Mesenchymal stem cell (in vitro differentiated cells and primary cell): ENCODE measurements at regions not wholly inside any gene's neighbourhood (a gene's known extent, or its start where the extent isn't known, plus 50 kb on each side); places are given as distances from the start of the nearest gene placed in this dataset.

Source experiments
- DNase-seq: peaks from one replicate; pipeline ENCODE4 v3.0.0-alpha.2; 2013
- H2AFZ ChIP-seq: one replicate; pipeline ENCODE4 v1.6.1; 2013; ENCODE audit warnings: low read depth, mild to moderate bottlenecking, control low read depth, inconsistent platforms, low read length, moderate library complexity
- H2AK5ac ChIP-seq: 2 replicates; pipeline ENCODE4 v1.6.1; 2013; ENCODE audit warnings: low read length, moderate library complexity, mild to moderate bottlenecking, inconsistent platforms; ENCODE audit not compliant: severe bottlenecking
- H2BK120ac ChIP-seq: one replicate; pipeline ENCODE4 v1.6.1; 2013; ENCODE audit warnings: low read depth, mild to moderate bottlenecking, inconsistent platforms, low read length, moderate library complexity
- H2BK12ac ChIP-seq, 2 experiments: one replicate each; pipeline ENCODE4 v1.6.1; 2013; ENCODE audit warnings: inconsistent platforms in 2 of 2, low read length in 2 of 2, mild to moderate bottlenecking in 2 of 2, moderate library complexity in 2 of 2, control low read depth in 1 of 2
- H2BK15ac ChIP-seq: one replicate; pipeline ENCODE4 v1.6.1; 2013; ENCODE audit warnings: mild to moderate bottlenecking, low read depth, inconsistent platforms; ENCODE audit not compliant: poor library complexity, severe bottlenecking
- H2BK5ac ChIP-seq: 2 replicates; pipeline ENCODE4 v1.6.1; 2013; ENCODE audit warnings: low read depth, mild to moderate bottlenecking, low read length, control low read depth, inconsistent platforms; ENCODE audit not compliant: poor library complexity, severe bottlenecking
- H3K14ac ChIP-seq, 2 experiments: one replicate each; pipeline ENCODE4 v1.6.1; 2013; ENCODE audit warnings: inconsistent platforms in 2 of 2, low read length in 2 of 2, control low read depth in 1 of 2, mild to moderate bottlenecking in 1 of 2, moderate library complexity in 1 of 2
- H3K18ac ChIP-seq, 2 experiments: one replicate each; pipeline ENCODE4 v1.6.1; 2013; ENCODE audit warnings: inconsistent platforms in 2 of 2, low read length in 2 of 2, control low read depth in 1 of 2, low read depth in 1 of 2, mild to moderate bottlenecking in 1 of 2
- H3K23ac ChIP-seq, 2 experiments: one replicate each; pipeline ENCODE4 v1.6.1; 2013; ENCODE audit warnings: inconsistent platforms in 2 of 2, low read length in 2 of 2, mild to moderate bottlenecking in 2 of 2, moderate library complexity in 2 of 2, control low read depth in 1 of 2
- H3K27ac ChIP-seq: 2 replicates; pipeline ENCODE4 v1.5.1; 2013; ENCODE audit warnings: mild to moderate bottlenecking, moderate library complexity, low read length, control low read depth, inconsistent platforms; ENCODE audit not compliant: poor library complexity, severe bottlenecking
- H3K27me3 ChIP-seq, 2 experiments: 2 replicates each; pipeline versions ENCODE4 v1.6.1 to v1.7.0; 2013; ENCODE audit warnings: low read length in 2 of 2, mild to moderate bottlenecking in 2 of 2, moderate library complexity in 2 of 2, control low read depth in 1 of 2, inconsistent platforms in 1 of 2; ENCODE audit not compliant: control insufficient read depth in 1 of 2, insufficient read depth in 1 of 2
- H3K36me3 ChIP-seq, 2 experiments: 2 replicates each; pipeline versions ENCODE4 v1.6.1 to v1.7.0; 2013; ENCODE audit warnings: low read length in 2 of 2, control low read depth in 1 of 2, inconsistent platforms in 1 of 2, low read depth in 1 of 2, mild to moderate bottlenecking in 1 of 2; ENCODE audit not compliant: insufficient read depth in 2 of 2, control insufficient read depth in 1 of 2
- H3K4ac ChIP-seq, 2 experiments: one replicate each; pipeline ENCODE4 v1.6.1; 2013; ENCODE audit warnings: inconsistent platforms in 2 of 2, low read length in 2 of 2, mild to moderate bottlenecking in 2 of 2, moderate library complexity in 2 of 2, control low read depth in 1 of 2, low read depth in 1 of 2
- H3K4me1 ChIP-seq: 2 replicates; pipeline ENCODE4 v1.6.1; 2013; ENCODE audit warnings: low read depth, low read length, control low read depth; ENCODE audit not compliant: control insufficient read depth, insufficient read depth
- H3K4me2 ChIP-seq: 2 replicates; pipeline ENCODE4 v1.6.1; 2013; ENCODE audit warnings: low read length, mild to moderate bottlenecking, inconsistent platforms; ENCODE audit not compliant: poor library complexity, severe bottlenecking
- H3K4me3 ChIP-seq, 2 experiments: 2 replicates each; pipeline versions ENCODE4 v1.5.1 to v1.7.0; 2013; ENCODE audit warnings: low read length in 2 of 2, mild to moderate bottlenecking in 2 of 2, control low read depth in 1 of 2, low read depth in 1 of 2; ENCODE audit not compliant: insufficient read depth in 1 of 2
- H3K79me1 ChIP-seq: replicated peaks from 2 replicates; pipeline ENCODE4 v1.6.1; 2013; ENCODE audit warnings: mild to moderate bottlenecking, control low read depth, low read length, inconsistent platforms; ENCODE audit not compliant: poor library complexity, severe bottlenecking
- H3K9ac ChIP-seq: 2 replicates; pipeline ENCODE4 v1.7.0; 2013; ENCODE audit warnings: mild to moderate bottlenecking, low read length, moderate library complexity
- H3K9me3 ChIP-seq: 2 replicates; pipeline ENCODE4 v1.7.0; 2013; ENCODE audit warnings: mild to moderate bottlenecking, low read length; ENCODE audit not compliant: control insufficient read depth
- H4K8ac ChIP-seq: one replicate; pipeline ENCODE4 v1.6.1; 2013; ENCODE audit warnings: inconsistent platforms, mild to moderate bottlenecking, low read length, moderate library complexity
- H4K91ac ChIP-seq: one replicate; pipeline ENCODE4 v1.6.1; 2013; ENCODE audit warnings: mild to moderate bottlenecking, low read length, inconsistent platforms
- WGBS: methylation state at CpG from one replicate; pipeline ENCODE4 v1.1.7; 2013; ENCODE audit warnings: mixed read lengths; 5-methylcytosine and 5-hydroxymethylcytosine counted together

GRCh38 chr6:137750297-137750696 lies 116.8 kb upstream of the TNFAIP3 start:
- Histone ChIP-seq H3K36me3 (no peaks in the 10 kb centered on the region), H3K18ac (no peak overlapping the region), H3K4ac (no peak overlapping the region), H3K4me1 (no peaks in the 10 kb centered on the region), H3K14ac (no peak overlapping the region), H3K27me3 (peaks cover 0 to 3% of the 10 kb centered on the region in 2 experiments), H3K4me2 (no peak overlapping the region), H3K9ac (no peak overlapping the region), H4K8ac (no peak overlapping the region), H3K23ac (no peak overlapping the region), H2BK5ac (no peak overlapping the region), H2AK5ac (no peak overlapping the region), H3K9me3 (no peaks in the 10 kb centered on the region), H3K79me1 (no peaks in the 10 kb centered on the region), H2BK15ac (no peak overlapping the region), H3K4me3 (no peak overlapping the region), H2BK120ac (no peak overlapping the region), H2BK12ac (no peak overlapping the region), H2AFZ (no peak overlapping the region), H3K27ac (no peak overlapping the region), H4K91ac (no peak overlapping the region)
- DNase-seq = no peak
- WGBS = 87% methylated on average over 4 of the region's 5 CpGs

- Histone ChIP-seq H2AFZ (no peak overlapping the region), H3K27me3 (peaks cover 0 to 3% of the 10 kb centered on the region in 2 experiments), H4K8ac (no peak overlapping the region), H3K27ac (no peak overlapping the region), H3K18ac (no peak overlapping the region), H3K4ac (no peak overlapping the region), H3K79me1 (no peaks in the 10 kb centered on the region), H2BK15ac (no peak overlapping the region), H3K36me3 (no peaks in the 10 kb centered on the region), H3K4me1 (no peaks in the 10 kb centered on the region), H2BK5ac (no peak overlapping the region), H3K23ac (no peak overlapping the region), H3K4me2 (no peak overlapping the region), H2BK120ac (no peak overlapping the region), H3K9me3 (no peaks in the 10 kb centered on the region), H3K14ac (no peak overlapping the region), H4K91ac (no peak overlapping the region), H2BK12ac (no peak overlapping the region), H2AK5ac (no peak overlapping the region), H3K4me3 (no peak overlapping the region), H3K9ac (no peak overlapping the region)
- 91% methylated on average over 6 of the region's 8 CpGs for WGBS
- DNase-seq = no peak
Observed at GRCh38 chr6:137751768-137752560, 115.1 kb upstream of the TNFAIP3 start.

- Histone ChIP-seq H3K4me3 (no peak overlapping the region), H3K4ac (no peak overlapping the region), H3K9ac (no peak overlapping the region), H3K9me3 (no peaks in the 10 kb centered on the region), H3K27me3 (no peaks in the 10 kb centered on the region), H2BK5ac (no peak overlapping the region), H4K8ac (no peak overlapping the region), H2BK120ac (no peak overlapping the region), H2BK15ac (peak overlapping the region; percentile 57), H4K91ac (no peak overlapping the region), H3K4me2 (no peak overlapping the region), H3K18ac (no peak overlapping the region), H3K4me1 (no peaks in the 10 kb centered on the region), H3K23ac (no peak overlapping the region), H2AK5ac (no peak overlapping the region), H3K79me1 (no peaks in the 10 kb centered on the region), H3K36me3 (no peaks in the 10 kb centered on the region), H3K27ac (no peak overlapping the region), H2AFZ (no peak overlapping the region), H2BK12ac (no peak overlapping the region), H3K14ac (no peak overlapping the region)
- WGBS = 100% methylated on average over 1 of the region's 3 CpGs
- DNase-seq = no peak
Observed at GRCh38 chr6:137754366-137754765, 112.7 kb upstream of the TNFAIP3 start.

- no peak overlapping the region for H4K91ac ChIP-seq
- no peak overlapping the region for H3K27ac ChIP-seq
- H3K4me1 ChIP-seq = no peaks in the 10 kb centered on the region
- no peak overlapping the region for H2AK5ac ChIP-seq
- H2BK12ac ChIP-seq = no peak overlapping the region
- H4K8ac ChIP-seq = no peak overlapping the region
- no peak overlapping the region for H3K23ac ChIP-seq
- H3K18ac ChIP-seq = no peak overlapping the region
- no peak overlapping the region for H3K9ac ChIP-seq
- DNase-seq = no peak
- H2BK120ac ChIP-seq = no peak overlapping the region
- no peaks in the 10 kb centered on the region for H3K9me3 ChIP-seq
- H3K79me1 ChIP-seq = no peaks in the 10 kb centered on the region
- H2BK15ac ChIP-seq = no peak overlapping the region
- no peaks in the 10 kb centered on the region for H3K27me3 ChIP-seq
- H3K36me3 ChIP-seq = no peaks in the 10 kb centered on the region
- no peak overlapping the region for H3K4me3 ChIP-seq
- no peak overlapping the region for H3K14ac ChIP-seq
- no peak overlapping the region for H3K4me2 ChIP-seq
- no peak overlapping the region for H2AFZ ChIP-seq
- H3K4ac ChIP-seq = no peak overlapping the region
- no peak overlapping the region for H2BK5ac ChIP-seq
Observed at GRCh38 chr6:137754866-137755265, 112.2 kb upstream of the TNFAIP3 start.
